Omental fat pad (tissue), 3 donors: ENCODE measurements at regions not wholly inside any gene's neighbourhood (a gene's known extent, or its start where the extent isn't known, plus 50 kb on each side); places are given as distances from the start of the nearest gene placed in this dataset.

Experiments
- ATAC-seq: fragments of 150-250 bp; one replicate; pipeline ENCODE4 v1.9.1; 2016; ENCODE audit warnings: mild to moderate bottlenecking, moderate library complexity; ENCODE audit not compliant: low FRiP score
- DNase-seq: peaks from one replicate; pipeline ENCODE4 v3.0.0-alpha.2; 2019; ENCODE audit warnings: low spot score
- TF ChIP-seq, protein P1 (sequence below), 3 donors: fragments of 450-650 bp; IDR thresholded peaks; one replicate each; pipeline ENCODE4 v1.5.1; 2016 to 2017; ENCODE audit warnings: antibody characterized with exemption in 3 of 3, mild to moderate bottlenecking in 3 of 3, moderate library complexity in 2 of 3

DNA sequence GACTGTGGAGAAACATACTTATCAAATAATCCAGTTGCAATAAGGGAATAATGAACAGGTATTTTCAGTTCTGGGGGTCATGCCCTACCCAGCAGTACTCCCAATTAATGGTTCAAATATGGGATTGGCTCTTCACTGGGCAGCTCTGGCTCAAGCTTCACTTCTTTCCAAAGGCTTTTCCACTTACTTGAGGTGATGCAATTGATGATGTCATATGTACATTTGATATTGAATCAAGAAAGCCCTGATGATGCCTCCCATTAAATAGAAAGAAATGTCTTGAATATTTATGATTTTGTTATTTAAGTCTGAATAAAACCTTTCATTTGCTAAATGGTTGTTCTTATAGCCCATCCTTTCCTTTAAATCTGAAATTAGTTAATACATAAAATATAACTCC lies 789.9 kb downstream of the USP25 start:
- ATAC-seq (no peak), DNase-seq (no peak)
- TF ChIP-seq, protein P1, sequence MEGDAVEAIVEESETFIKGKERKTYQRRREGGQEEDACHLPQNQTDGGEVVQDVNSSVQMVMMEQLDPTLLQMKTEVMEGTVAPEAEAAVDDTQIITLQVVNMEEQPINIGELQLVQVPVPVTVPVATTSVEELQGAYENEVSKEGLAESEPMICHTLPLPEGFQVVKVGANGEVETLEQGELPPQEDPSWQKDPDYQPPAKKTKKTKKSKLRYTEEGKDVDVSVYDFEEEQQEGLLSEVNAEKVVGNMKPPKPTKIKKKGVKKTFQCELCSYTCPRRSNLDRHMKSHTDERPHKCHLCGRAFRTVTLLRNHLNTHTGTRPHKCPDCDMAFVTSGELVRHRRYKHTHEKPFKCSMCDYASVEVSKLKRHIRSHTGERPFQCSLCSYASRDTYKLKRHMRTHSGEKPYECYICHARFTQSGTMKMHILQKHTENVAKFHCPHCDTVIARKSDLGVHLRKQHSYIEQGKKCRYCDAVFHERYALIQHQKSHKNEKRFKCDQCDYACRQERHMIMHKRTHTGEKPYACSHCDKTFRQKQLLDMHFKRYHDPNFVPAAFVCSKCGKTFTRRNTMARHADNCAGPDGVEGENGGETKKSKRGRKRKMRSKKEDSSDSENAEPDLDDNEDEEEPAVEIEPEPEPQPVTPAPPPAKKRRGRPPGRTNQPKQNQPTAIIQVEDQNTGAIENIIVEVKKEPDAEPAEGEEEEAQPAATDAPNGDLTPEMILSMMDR (IDR thresholded peaks at IDR 0.05): no peak

DNA sequence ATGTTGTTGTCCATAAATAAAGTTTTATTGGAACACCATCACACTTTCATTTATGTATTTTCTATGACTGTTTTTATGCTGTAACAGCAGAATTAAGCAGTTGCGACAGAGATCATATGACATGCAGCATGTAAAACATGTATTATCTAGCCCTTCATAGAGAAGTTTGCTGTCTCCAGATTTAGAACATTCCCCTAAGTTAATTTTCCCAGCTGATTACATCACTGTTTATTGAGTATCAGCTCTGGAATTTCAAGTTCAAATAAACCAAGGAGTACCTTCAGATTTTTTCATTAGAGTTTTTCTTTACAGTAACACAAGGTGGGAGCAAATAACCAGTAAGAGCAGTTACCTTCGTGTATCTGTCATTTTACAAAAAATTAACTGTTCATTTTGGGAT lies 792.8 kb downstream of the USP25 start:
- ATAC-seq (no peak), DNase-seq (no peak)
- TF ChIP-seq, protein P1 (IDR thresholded peaks at IDR 0.05): no peak

DNA sequence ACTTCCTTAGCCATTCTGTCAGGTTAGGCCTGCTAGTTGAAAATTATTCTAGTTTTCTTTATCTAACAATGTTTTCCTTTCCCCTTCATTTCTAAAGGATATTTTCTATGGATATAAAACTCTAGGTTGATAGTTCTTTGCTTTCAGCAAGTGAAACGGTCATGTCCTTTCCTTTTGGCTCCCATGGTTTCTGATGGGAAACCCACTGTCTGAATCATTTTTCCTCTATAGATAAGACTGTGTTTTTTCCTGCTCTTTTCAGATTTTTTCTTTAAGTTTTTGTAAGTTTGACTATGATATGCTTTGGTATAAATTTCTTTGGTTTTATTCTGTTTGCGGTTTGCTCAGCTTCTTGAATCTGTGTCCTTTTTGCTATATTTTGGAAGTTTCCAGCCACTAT lies 800.9 kb downstream of the USP25 start:
- no peak for DNase-seq
- ATAC-seq: no peak
- TF ChIP-seq, protein P1 (IDR thresholded peaks at IDR 0.05): no peak

DNA sequence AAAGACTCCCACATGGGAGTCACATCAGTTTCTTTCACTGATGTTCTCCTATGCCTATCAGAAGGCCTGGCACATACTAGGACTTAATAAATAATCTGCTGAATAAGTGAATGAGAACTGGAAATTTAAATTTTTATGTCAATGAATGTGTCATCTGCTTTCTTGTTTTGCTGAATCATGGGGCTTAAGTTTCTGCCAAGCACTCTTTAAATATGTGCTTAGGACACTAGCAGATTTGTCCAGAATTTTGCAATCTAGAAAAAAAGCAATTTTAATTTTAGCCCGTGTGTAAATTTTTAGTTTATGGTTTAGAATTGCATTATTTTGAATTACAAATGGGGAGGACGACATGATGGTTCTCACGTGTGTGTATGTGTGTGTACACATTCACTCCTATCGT lies 803.1 kb downstream of the USP25 start:
- ATAC-seq (peak; percentile 38), DNase-seq (no peak)
- TF ChIP-seq, protein P1 (IDR thresholded peaks at IDR 0.05): no peak

DNA sequence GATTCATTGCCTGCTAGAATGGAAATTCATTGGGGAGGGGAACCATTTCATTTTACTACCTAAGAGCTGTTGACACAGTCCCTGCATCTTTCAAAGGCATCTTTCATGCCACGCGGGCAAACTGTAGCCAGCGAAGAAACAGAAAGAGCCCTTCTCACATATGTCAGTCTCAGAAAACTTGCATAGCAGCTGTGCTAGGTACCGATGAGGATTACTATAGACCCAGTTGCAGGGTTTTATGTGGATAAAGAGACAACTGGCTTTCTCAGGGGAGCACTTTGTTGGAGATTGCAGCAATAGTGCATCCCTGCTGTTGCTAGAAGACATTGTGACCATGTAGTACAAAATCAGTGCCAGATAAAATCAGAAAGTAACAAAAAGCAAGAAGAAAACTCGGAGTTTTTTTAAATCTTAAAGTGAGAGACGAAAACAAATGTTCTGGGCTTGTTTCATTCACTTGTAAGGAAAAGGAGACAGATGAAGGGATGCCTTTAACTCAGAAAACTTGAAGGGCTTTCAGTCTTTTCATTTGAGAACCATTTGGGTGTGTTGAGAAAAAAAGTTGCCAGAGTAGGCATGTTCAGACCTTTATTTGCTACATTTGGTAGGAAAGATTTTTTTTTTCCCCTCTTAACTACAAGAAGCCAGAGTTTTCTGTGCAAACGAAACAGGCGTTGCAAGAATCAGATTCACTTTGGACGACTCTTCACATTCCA lies 804.1 kb downstream of the USP25 start:
- ATAC-seq (no peak), DNase-seq (no peak)
- TF ChIP-seq, protein P1 (IDR thresholded peaks at IDR 0.05): no peak

DNA sequence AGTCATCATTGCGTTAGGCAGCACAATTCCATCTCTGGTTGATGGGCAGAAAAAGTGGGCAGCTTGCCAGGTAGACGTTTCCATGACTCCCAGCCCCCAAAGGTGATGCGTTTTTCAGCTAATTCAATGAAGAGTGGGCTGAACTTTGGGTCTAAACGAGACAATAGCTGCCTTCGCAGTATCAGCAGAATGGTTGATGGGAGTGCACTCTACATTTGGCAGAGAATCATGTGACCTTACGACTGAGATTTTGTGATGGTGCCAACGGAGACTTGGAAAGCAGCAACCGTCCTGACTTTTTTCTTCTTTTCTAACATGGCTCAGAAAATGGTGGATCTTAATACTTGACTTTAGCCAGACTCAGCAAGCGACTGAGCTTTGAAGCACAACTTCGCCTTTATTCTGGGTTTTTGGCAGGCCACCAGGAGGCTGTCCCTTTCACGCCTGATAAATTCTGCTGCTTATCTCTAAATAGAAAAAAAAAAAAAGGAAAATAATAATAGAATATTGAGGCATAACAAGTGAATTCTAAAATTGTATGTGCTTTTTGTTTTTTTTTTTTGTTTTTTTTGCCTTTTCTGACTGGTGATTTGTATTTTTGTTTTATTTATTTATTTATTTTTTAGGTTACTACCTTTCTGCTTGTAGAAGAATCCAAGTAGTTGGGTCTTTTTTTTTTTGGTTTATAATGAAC lies 804.8 kb downstream of the USP25 start:
- ATAC-seq (peak; percentile 35), DNase-seq (peak; percentile 50)
- TF ChIP-seq, protein P1 (IDR thresholded peaks at IDR 0.05): no peak

DNA sequence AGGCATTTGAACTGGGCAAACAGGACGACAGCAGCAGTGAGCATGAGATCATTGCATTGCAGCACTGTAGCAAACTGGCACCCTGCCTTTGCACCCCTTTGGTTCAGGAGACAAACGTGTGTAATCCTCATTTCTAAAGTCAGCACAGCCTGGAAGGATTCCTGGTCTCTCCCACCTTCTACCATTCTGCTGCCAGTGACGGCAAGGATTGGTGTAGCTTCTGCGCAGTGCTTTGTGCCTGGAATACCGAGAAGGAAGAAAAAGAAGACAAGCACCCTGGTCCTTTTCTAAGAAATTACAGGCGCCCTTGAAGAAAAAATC lies 805.3 kb downstream of the USP25 start:
- peak; percentile 38 for DNase-seq
- TF ChIP-seq, protein P1 (IDR thresholded peaks at IDR 0.05): no peak
- ATAC-seq: peak; percentile 90
